ENCODE measurements at regions not wholly inside any gene's neighbourhood (a gene's known extent, or its start where the extent isn't known, plus 50 kb on each side); places are given as distances from the start of the nearest gene placed in this dataset.

DNA sequence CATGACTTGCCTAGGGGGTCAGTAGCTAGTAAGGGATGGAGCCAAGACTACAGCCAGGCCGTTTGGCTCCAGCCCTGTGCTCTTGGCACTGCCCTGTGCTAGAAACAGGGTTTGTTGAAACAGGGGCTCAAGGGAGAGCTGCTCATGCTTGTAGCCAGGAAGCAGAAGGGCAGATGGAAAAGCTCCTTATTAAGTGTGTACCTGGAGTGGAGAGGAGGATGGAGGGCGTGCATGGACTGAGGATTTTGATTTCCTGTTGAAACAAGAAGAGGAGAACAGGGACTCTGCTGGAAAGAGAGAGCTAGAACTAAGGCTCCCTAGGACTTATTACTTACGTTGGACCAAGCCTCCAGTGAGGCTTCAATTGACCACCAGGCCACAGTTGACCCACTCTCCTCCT, 363.0 kb downstream of the MID1IP1 start:
- Histone ChIP-seq H3K18ac (ENCODE audit: low read depth, low read length) (no peak overlapping the region), H2BK15ac (ENCODE audit: low read depth, low read length) (no peak overlapping the region), H3K4me2 (ENCODE audit: low read depth, low read length) (no peak overlapping the region), H4K20me1 (ENCODE audit: insufficient read depth, low read length) (no peaks in the 10 kb centered on the region; the same call in 1 of the 2 replicates), H3K36me3 (ENCODE audit: control insufficient read depth, insufficient read depth, low read length) (no peaks in the 10 kb centered on the region), H3K4me1 (ENCODE audit: control insufficient read depth, insufficient read depth, low read length) (no peaks in the 10 kb centered on the region), H3K79me1 (ENCODE audit: low read depth in 1 of 2, low read length in 2 of 2) (no peaks in the 10 kb centered on the region), H2BK5ac (ENCODE audit: low read depth, low read length, poor library complexity, severe bottlenecking) (no peak overlapping the region), H2AK5ac (ENCODE audit: low read depth, low read length) (no peak overlapping the region), H3K27ac (ENCODE audit: insufficient read depth, low read length) (no peak overlapping the region), H3K9ac (ENCODE audit: low read depth, low read length) (no peak overlapping the region), H2AFZ (replicated peaks; ENCODE audit: low read length, poor library complexity) (no peak overlapping the region), H3K14ac (replicated peaks; ENCODE audit: low read depth, low read length) (no peak overlapping the region), H3K4me3 (ENCODE audit: insufficient read depth, low read depth, low read length) (no peak overlapping the region), H3K4ac (ENCODE audit: low read depth, low read length) (no peak overlapping the region), H3K27me3 (ENCODE audit: control insufficient read depth, insufficient read depth, low read length) (peaks cover 23% of the 10 kb centered on the region), H3K56ac (ENCODE audit: extremely low read depth, insufficient read depth, low read length) (no peak overlapping the region), H2BK20ac (ENCODE audit: low read depth, low read length) (no peak overlapping the region), H2AK9ac (replicated peaks; ENCODE audit: low read depth, low read length, poor library complexity) (no peak overlapping the region), H3K9me3 (ENCODE audit: control insufficient read depth, insufficient read depth, low read length) (no peaks in the 10 kb centered on the region), H3K23ac (ENCODE audit: low read depth, low read length) (no peak overlapping the region), H3K9me1 (ENCODE audit: insufficient read depth, low read length) (no peaks in the 10 kb centered on the region), H4K91ac (ENCODE audit: insufficient read depth, low read depth, low read length) (no peak overlapping the region), H2BK120ac (ENCODE audit: low read depth, low read length) (no peak overlapping the region), H4K8ac (ENCODE audit: low read depth in 2 of 2, low read length in 2 of 2) (no peak overlapping the region), H4K5ac (ENCODE audit: low read depth, low read length) (no peak overlapping the region)
- ChIA-PET POLR2A (ENCODE audit: unreplicated experiment) (no interaction called here), CTCF (no interaction called here)
- intact Hi-C loops (cut with micrococcal nuclease), result no loop called here
- no TSS peak for BruUV-seq (replicated peaks)
- ATAC-seq (ENCODE audit: low read depth) (no peak), DNase-seq (no peak)
- no peak for TF ChIP-seq SMC3 (IDR thresholded peaks at IDR 0.05; ENCODE audit: low read depth, low read length)
- TF ChIP-seq CEBPB (IDR thresholded peaks at IDR 0.05; ENCODE audit: low read depth, low read length), result no peak
- no peak for TF ChIP-seq FOS (IDR thresholded peaks at IDR 0.05; ENCODE audit: low read depth, low read length)
- TF ChIP-seq, protein P1, sequence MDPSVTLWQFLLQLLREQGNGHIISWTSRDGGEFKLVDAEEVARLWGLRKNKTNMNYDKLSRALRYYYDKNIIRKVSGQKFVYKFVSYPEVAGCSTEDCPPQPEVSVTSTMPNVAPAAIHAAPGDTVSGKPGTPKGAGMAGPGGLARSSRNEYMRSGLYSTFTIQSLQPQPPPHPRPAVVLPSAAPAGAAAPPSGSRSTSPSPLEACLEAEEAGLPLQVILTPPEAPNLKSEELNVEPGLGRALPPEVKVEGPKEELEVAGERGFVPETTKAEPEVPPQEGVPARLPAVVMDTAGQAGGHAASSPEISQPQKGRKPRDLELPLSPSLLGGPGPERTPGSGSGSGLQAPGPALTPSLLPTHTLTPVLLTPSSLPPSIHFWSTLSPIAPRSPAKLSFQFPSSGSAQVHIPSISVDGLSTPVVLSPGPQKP (IDR thresholded peaks at IDR 0.05; ENCODE audit: borderline replicate concordance, low read depth, low read length), result no peak
- no peak for TF ChIP-seq NFE2L2 (IDR thresholded peaks at IDR 0.05; ENCODE audit: low read depth, low read length)
- TF ChIP-seq RCOR1 (IDR thresholded peaks at IDR 0.05; ENCODE audit: insufficient replicate concordance, low read length), result no peak
- no peak for TF ChIP-seq BHLHE40 (IDR thresholded peaks at IDR 0.05; ENCODE audit: low read depth, low read length)
- TF ChIP-seq, protein P2, sequence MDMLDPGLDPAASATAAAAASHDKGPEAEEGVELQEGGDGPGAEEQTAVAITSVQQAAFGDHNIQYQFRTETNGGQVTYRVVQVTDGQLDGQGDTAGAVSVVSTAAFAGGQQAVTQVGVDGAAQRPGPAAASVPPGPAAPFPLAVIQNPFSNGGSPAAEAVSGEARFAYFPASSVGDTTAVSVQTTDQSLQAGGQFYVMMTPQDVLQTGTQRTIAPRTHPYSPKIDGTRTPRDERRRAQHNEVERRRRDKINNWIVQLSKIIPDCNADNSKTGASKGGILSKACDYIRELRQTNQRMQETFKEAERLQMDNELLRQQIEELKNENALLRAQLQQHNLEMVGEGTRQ (IDR thresholded peaks at IDR 0.05; ENCODE audit: low read depth, low read length), result no peak
- TF ChIP-seq, protein P3, sequence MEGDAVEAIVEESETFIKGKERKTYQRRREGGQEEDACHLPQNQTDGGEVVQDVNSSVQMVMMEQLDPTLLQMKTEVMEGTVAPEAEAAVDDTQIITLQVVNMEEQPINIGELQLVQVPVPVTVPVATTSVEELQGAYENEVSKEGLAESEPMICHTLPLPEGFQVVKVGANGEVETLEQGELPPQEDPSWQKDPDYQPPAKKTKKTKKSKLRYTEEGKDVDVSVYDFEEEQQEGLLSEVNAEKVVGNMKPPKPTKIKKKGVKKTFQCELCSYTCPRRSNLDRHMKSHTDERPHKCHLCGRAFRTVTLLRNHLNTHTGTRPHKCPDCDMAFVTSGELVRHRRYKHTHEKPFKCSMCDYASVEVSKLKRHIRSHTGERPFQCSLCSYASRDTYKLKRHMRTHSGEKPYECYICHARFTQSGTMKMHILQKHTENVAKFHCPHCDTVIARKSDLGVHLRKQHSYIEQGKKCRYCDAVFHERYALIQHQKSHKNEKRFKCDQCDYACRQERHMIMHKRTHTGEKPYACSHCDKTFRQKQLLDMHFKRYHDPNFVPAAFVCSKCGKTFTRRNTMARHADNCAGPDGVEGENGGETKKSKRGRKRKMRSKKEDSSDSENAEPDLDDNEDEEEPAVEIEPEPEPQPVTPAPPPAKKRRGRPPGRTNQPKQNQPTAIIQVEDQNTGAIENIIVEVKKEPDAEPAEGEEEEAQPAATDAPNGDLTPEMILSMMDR (conservative IDR thresholded peaks at IDR 0.05; ENCODE audit: low read depth, low read length), result no peak
- TF ChIP-seq RAD21 (IDR thresholded peaks at IDR 0.05; ENCODE audit: low read length), result no peak
- 17% methylated on average over 1 of the region's 3 CpGs; no CpG with 5 or more reads in 1 of the 2 experiments for WGBS, 2 experiments (ENCODE audit: extremely low coverage in 2 of 2, insufficient read length in 1 of 2)
- dilution Hi-C loops (cut with HindIII; ENCODE audit: low sequenced_read_pairs, unreplicated experiment), result no loop called here
- in situ Hi-C loops (cut with MboI; ENCODE audit: low sequenced_read_pairs), result no loop called here

Data from IMR-90 (cell line).